Stimulated activated CD8-positive, alpha-beta memory T cell treated with anti-CD3 and anti-CD28 coated beads, Interleukin-15, amount 100 ng/mL, for 48 hours (primary cell): ENCODE measurements at regions not wholly inside any gene's neighbourhood (a gene's known extent, or its start where the extent isn't known, plus 50 kb on each side); places are given as distances from the start of the nearest gene placed in this dataset.
"Not testable (repeated sequence)": the region's sequence is repeated elsewhere in the genome, so short reads cannot be mapped to it uniquely, and the experiment has no call there.

ENCODE experiments used
- DNase-seq, 2 donors: peaks; one replicate each; pipeline ENCODE4 v3.0.0-alpha.2; 2020; ENCODE audit warnings: low read depth in 2 of 2

- DNase-seq, result not testable (repeated sequence)
These were observed 83.1 kb upstream of the GOLGA6L4 start for GRCh38 chr15:84152381-84152979.

- not testable (repeated sequence) for DNase-seq
These were observed 81.9 kb upstream of the GOLGA6L4 start for GRCh38 chr15:84153655-84154140.

- DNase-seq, result not testable (repeated sequence)
These were observed 81.3 kb upstream of the GOLGA6L4 start for GRCh38 chr15:84154314-84154713.

GRCh38 chr15:84154787-84155186 lies 80.8 kb upstream of the GOLGA6L4 start:
- not testable (repeated sequence) for DNase-seq

- DNase-seq, result not testable (repeated sequence)
These were observed 79.6 kb upstream of the GOLGA6L4 start for GRCh38 chr15:84155792-84156587.

- DNase-seq, result not testable (repeated sequence)
These were observed 79.1 kb upstream of the GOLGA6L4 start for GRCh38 chr15:84156588-84156840.

GRCh38 chr15:84157056-84157632 lies 78.4 kb upstream of the GOLGA6L4 start:
- not testable (repeated sequence) for DNase-seq

- not testable (repeated sequence) for DNase-seq
These were observed 77.7 kb upstream of the GOLGA6L4 start for GRCh38 chr15:84157857-84158256.

- not testable (repeated sequence) for DNase-seq
These were observed 76.0 kb upstream of the GOLGA6L4 start for GRCh38 chr15:84159346-84160269.

- not testable (repeated sequence) for DNase-seq
These were observed 70.9 kb upstream of the GOLGA6L4 start for GRCh38 chr15:84164423-84165292.

- DNase-seq, result not testable (repeated sequence)
These were observed 65.5 kb upstream of the GOLGA6L4 start for GRCh38 chr15:84170029-84170428.

GRCh38 chr15:84173231-84173610 lies 62.4 kb upstream of the GOLGA6L4 start:
- not testable (repeated sequence) for DNase-seq
